HG02852 (cell line): ENCODE measurements at regions not wholly inside any gene's neighbourhood (a gene's known extent, or its start where the extent isn't known, plus 50 kb on each side); places are given as distances from the start of the nearest gene placed in this dataset.

Source experiments
- ATAC-seq: cut with Tn5 transposase; IDR thresholded peaks from one replicate; pipeline ENCODE4 v1.9.1; 2021; ENCODE audit warnings: mild to moderate bottlenecking, moderate library complexity; ENCODE audit not compliant: unreplicated experiment

GRCh38 chr5:159836691-159837090 is 79.6 kb upstream of the ADRA1B start:
- no peak for ATAC-seq

GRCh38 chr5:159837860-159838259 is 78.4 kb upstream of the ADRA1B start:
- ATAC-seq: no peak

DNA sequence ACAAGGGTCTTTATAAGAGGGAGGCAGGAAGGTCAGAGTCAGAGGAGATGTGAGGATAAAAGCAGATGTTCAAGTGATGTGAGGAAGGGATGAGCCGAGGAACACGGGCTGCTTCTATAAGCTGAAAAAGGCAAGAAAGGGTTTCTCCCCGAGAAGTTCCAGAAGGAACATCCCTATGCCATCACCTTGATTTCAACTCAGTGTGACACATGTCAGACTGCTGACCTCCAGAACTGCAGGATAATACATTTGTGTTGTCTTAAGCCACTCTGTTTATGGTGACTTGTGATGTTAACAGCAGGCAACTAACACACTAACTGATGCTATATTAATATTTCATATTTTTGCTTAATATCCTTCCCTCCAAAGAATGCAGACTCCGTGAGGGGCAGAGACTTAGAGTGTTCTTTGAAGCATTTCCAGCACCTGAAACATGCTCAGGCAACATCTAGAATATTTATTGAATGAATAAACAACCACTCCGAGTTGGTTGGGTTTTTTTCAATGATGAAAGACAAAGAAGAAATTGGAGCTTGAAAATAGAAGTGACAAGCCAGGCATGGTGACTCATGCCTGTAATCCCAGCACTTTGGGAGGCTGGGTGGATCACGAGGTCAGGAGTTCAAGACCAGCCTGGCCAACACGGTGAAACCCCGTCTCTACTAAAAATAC is 77.6 kb upstream of the ADRA1B start:
- no peak for ATAC-seq

DNA sequence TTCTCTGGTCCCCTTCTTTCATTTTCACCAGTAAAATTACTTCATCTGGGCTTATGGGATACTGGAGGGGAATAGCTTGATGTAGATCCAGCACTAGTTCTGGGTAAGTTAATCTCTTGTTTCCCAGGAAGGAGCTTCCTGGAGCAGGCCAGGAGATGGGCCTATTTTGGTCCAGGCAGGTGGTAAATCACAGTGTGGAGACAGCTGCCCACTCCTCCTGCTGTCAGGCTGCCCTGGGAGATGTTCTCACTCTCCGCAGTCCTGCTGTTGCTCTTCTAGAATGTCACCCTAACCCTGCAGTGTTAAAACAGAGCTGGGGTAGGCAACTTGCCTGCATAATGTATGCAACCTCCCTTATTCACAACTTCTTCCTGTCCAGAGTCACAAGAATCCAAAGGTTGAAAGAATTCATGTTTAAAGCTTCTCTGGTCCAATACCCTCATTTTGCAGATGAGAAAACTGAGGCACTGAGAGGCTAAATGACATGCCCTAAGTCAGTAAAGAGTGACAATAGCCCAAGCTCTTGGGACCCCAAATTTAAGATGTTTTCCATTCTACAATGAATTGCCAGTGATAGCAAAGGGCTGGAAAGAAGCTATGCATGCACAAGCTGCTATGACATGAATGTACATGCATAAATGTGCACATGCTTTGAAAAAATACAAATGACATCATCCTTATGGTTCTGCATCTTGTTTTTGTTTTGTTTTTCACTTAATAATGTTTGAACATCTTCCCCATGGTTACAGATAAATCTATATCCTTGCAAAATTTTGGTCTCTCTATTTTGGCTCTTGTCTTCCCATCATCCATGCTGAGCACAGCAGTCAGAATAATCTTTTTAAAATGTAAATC is 71.8 kb upstream of the ADRA1B start:
- no peak for ATAC-seq

DNA sequence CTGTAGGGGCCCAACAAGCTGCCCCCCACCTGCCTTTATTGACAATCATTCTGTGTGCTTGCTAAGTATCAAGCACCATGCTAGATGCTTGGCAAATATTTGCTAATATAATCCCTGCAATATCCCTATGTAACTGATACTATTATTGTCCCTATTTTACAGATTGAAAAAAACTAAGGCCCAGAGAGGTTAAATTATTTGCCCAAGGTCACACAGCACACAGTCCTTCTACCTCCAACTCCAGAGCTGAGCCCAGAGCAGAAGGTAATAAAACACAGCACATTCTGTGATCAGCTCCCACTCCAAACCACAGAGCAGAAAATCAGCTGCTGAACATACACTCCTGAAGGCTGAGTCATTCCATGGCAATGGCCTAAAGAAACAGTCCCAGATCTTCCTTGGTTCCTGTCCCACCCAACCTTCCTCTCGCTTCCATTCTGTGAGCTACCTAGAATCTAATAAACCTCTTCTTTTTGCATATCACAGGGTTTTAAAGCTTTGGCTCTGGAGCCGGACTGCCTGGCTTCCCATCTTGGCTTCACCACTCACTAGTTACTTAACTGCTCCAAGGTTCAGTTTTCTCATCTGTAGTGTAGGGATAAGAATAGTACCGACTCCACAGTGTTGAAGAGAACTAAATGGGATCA is 66.7 kb upstream of the ADRA1B start:
- ATAC-seq: no peak

GRCh38 chr5:159850160-159850559 is 66.1 kb upstream of the ADRA1B start:
- ATAC-seq: no peak

GRCh38 chr5:159851053-159851452 is 65.2 kb upstream of the ADRA1B start:
- ATAC-seq: no peak

- ATAC-seq: no peak
Measured at GRCh38 chr5:159854916-159855315, 61.4 kb upstream of the ADRA1B start.

DNA sequence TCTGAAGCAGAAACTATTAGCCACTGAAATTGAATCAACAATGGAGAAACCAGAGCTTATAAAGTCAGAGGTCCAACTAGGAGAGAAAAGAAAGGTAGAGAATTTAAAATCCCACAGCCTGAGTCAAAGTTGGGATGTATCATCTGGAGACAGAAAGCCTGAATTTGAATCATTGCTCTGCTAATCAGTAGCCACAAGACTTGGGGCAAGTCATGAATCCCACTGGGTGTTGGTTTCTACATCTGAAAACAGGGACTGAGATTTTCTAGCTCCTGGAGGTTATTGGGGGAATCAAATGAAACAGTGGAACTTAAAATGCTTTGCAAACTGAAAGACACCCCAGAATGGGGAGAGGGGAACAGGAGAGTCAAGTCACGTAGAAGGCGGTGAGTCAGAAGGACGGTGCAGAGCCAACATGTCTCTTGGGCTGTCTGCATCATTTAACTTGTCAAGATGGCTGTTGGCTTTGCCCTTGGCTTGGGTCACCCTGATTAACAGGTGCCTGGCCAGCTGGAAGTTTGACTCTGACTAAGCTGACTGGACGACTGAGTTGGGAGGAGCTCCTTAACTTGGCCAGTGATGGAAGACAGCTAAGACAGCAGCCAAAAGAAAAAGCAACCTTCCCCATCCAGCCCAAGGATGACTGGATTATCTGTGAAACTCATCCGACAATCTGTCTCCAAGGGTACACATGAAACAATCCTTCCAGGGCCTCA is 60.6 kb upstream of the ADRA1B start:
- ATAC-seq: no peak

- ATAC-seq: no peak
Measured at GRCh38 chr5:159858871-159859270, 57.4 kb upstream of the ADRA1B start.

DNA sequence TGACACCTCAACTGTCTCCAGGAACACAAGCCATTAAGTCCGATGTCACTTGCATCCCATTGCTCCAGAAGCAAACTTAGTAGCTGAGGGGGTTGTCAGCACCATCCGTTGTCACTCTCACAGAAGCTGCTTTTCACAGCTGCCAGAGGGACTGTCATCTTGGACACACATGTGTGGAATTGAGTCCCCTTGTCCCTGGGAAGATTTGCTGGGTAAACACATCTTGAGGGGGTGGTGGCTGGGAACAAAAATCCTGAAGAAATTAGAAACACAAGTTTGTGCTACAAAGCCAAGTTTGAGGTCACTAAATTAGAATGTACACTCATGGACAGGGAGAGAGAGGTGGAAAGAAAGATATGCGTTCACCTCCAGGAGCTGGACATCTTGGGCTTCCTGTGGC is 55.2 kb upstream of the ADRA1B start:
- ATAC-seq: no peak

- ATAC-seq: peak; percentile 81
Measured at GRCh38 chr5:159864885-159865691, 51.2 kb upstream of the ADRA1B start.

GRCh38 chr5:159866093-159866492 is 50.2 kb upstream of the ADRA1B start:
- no peak for ATAC-seq
